ENCODE measurements at regions not wholly inside any gene's neighbourhood (a gene's known extent, or its start where the extent isn't known, plus 50 kb on each side); places are given as distances from the start of the nearest gene placed in this dataset.

GRCh38 chr6:40962241-40962640 is 76.8 kb downstream of the UNC5CL start:
- H3K36me3 Mint-ChIP-seq, result no peaks in the 10 kb centered on the region
- Histone ChIP-seq H3K27me3 (replicated peaks in 1 of 2; ENCODE audit: control insufficient read depth in 2 of 2, extremely low read depth in 1 of 2, insufficient read depth in 2 of 2, low read length in 1 of 2) (no peaks in the 10 kb centered on the region), H3K4me1 (ENCODE audit: control insufficient read depth in 1 of 2, extremely low read depth in 1 of 2, insufficient read depth in 2 of 2, low read length in 2 of 2) (no peaks in the 10 kb centered on the region), H3K4me3 (ENCODE audit: control insufficient read depth in 1 of 2, extremely low read depth in 1 of 2, low read length in 1 of 2) (no peak overlapping the region), H3K27ac (ENCODE audit: low read length) (no peak overlapping the region), H3K9me3 (no peaks in the 10 kb centered on the region), H3K36me3 (ENCODE audit: control insufficient read depth in 2 of 2, extremely low read depth in 1 of 2, insufficient read depth in 1 of 2, low read length in 1 of 2) (no peaks in the 10 kb centered on the region)
- WGBS (ENCODE audit: insufficient coverage), result 0% methylated on average over 1 of the region's 2 CpGs
- no peak overlapping the region for H3K27ac Mint-ChIP-seq
- CTCF ChIA-PET, result no interaction called here
- no peak for DNase-seq
- no peaks in the 10 kb centered on the region for H3K27me3 Mint-ChIP-seq
- peaks cover 0 to 5% (median 4%) of the 10 kb centered on the region in 3 donors for H3K4me1 Mint-ChIP-seq
- no peak for ATAC-seq (replicated peaks in 1 of 4)
- H3K4me3 Mint-ChIP-seq, result no peak overlapping the region
- H3K9me3 Mint-ChIP-seq, result no peaks in the 10 kb centered on the region
- POLR2A ChIA-PET, result no interaction called here

GRCh38 chr6:40961831-40962230 is 77.2 kb downstream of the UNC5CL start:
- no peaks in the 10 kb centered on the region for H3K27me3 ChIP-seq (replicated peaks in 1 of 2; ENCODE audit: control insufficient read depth in 2 of 2, extremely low read depth in 1 of 2, insufficient read depth in 2 of 2, low read length in 1 of 2)
- ATAC-seq (replicated peaks in 1 of 4), result no peak
- no peak overlapping the region for H3K27ac Mint-ChIP-seq

GRCh38 chr6:40960742-40961430 is 78.1 kb downstream of the UNC5CL start:
- Histone ChIP-seq H3K36me3 (ENCODE audit: control insufficient read depth in 2 of 2, extremely low read depth in 1 of 2, insufficient read depth in 1 of 2, low read length in 1 of 2) (no peaks in the 10 kb centered on the region), H3K4me3 (ENCODE audit: control insufficient read depth in 1 of 2, extremely low read depth in 1 of 2, low read length in 1 of 2) (no peak overlapping the region), H3K9me3 (no peaks in the 10 kb centered on the region), H3K27ac (ENCODE audit: low read length) (no peak overlapping the region), H3K4me1 (ENCODE audit: control insufficient read depth in 1 of 2, extremely low read depth in 1 of 2, insufficient read depth in 2 of 2, low read length in 2 of 2) (no peaks in the 10 kb centered on the region), H3K27me3 (replicated peaks in 1 of 2; ENCODE audit: control insufficient read depth in 2 of 2, extremely low read depth in 1 of 2, insufficient read depth in 2 of 2, low read length in 1 of 2) (no peaks in the 10 kb centered on the region)
- WGBS (ENCODE audit: insufficient coverage), result 89% methylated on average over 11 of the region's 14 CpGs
- Mint-ChIP-seq H3K9me3 (no peaks in the 10 kb centered on the region), H3K27ac (no peak overlapping the region), H3K4me3 (no peak overlapping the region), H3K4me1 (peaks cover 0 to 5% (median 4%) of the 10 kb centered on the region in 3 donors), H3K36me3 (no peaks in the 10 kb centered on the region), H3K27me3 (peaks cover 2 to 4% of the 10 kb centered on the region in 2 donors)
- ATAC-seq (replicated peaks in 1 of 4) (no peak), DNase-seq (no peak)
- POLR2A ChIA-PET, result no interaction called here
- CTCF ChIA-PET, result no interaction called here

More at GRCh38 chr6:40961831-40962230, 77.2 kb downstream of the UNC5CL start:
- no CpG with 5 or more reads among the region's 4 CpGs for WGBS (ENCODE audit: insufficient coverage)
- POLR2A ChIA-PET, result interaction anchor here in 1 of 2 donors (0.6 kb wide), 1 partner anchor 20 kb away, joined by 3 read pairs; no protein-coding TSS in a partner anchor
- H3K4me3 Mint-ChIP-seq, result no peak overlapping the region
- no peaks in the 10 kb centered on the region for H3K9me3 Mint-ChIP-seq
- no peaks in the 10 kb centered on the region for H3K27me3 Mint-ChIP-seq
- Histone ChIP-seq H3K36me3 (ENCODE audit: control insufficient read depth in 2 of 2, extremely low read depth in 1 of 2, insufficient read depth in 1 of 2, low read length in 1 of 2) (no peaks in the 10 kb centered on the region), H3K4me3 (ENCODE audit: control insufficient read depth in 1 of 2, extremely low read depth in 1 of 2, low read length in 1 of 2) (no peak overlapping the region), H3K9me3 (no peaks in the 10 kb centered on the region), H3K4me1 (ENCODE audit: control insufficient read depth in 1 of 2, extremely low read depth in 1 of 2, insufficient read depth in 2 of 2, low read length in 2 of 2) (no peaks in the 10 kb centered on the region), H3K27ac (ENCODE audit: low read length) (no peak overlapping the region)
- CTCF ChIA-PET, result no interaction called here
- no peak for DNase-seq
- H3K4me1 Mint-ChIP-seq, result peaks cover 0 to 5% (median 4%) of the 10 kb centered on the region in 3 donors
- H3K36me3 Mint-ChIP-seq, result no peaks in the 10 kb centered on the region

GRCh38 chr6:40959781-40960327 is 79.2 kb downstream of the UNC5CL start:
- Histone ChIP-seq H3K4me3 (ENCODE audit: control insufficient read depth in 1 of 2, extremely low read depth in 1 of 2, low read length in 1 of 2) (no peak overlapping the region), H3K4me1 (ENCODE audit: control insufficient read depth in 1 of 2, extremely low read depth in 1 of 2, insufficient read depth in 2 of 2, low read length in 2 of 2) (no peaks in the 10 kb centered on the region), H3K27me3 (replicated peaks in 1 of 2; ENCODE audit: control insufficient read depth in 2 of 2, extremely low read depth in 1 of 2, insufficient read depth in 2 of 2, low read length in 1 of 2) (peaks cover 0 to 4% of the 10 kb centered on the region in 2 experiments), H3K27ac (ENCODE audit: low read length) (no peak overlapping the region), H3K36me3 (ENCODE audit: control insufficient read depth in 2 of 2, extremely low read depth in 1 of 2, insufficient read depth in 1 of 2, low read length in 1 of 2) (no peaks in the 10 kb centered on the region), H3K9me3 (no peaks in the 10 kb centered on the region)
- Mint-ChIP-seq H3K4me3 (no peak overlapping the region), H3K9me3 (no peaks in the 10 kb centered on the region), H3K4me1 (peaks cover 0 to 5% (median 4%) of the 10 kb centered on the region in 3 donors), H3K27me3 (peaks cover 2 to 4% of the 10 kb centered on the region in 2 donors), H3K27ac (no peak overlapping the region), H3K36me3 (no peaks in the 10 kb centered on the region)
- no peak for ATAC-seq (replicated peaks in 1 of 4)
- WGBS (ENCODE audit: insufficient coverage), result no CpG with 5 or more reads among the region's 2 CpGs
- CTCF ChIA-PET, result no interaction called here
- DNase-seq, result no peak
- POLR2A ChIA-PET, result no interaction called here

- ATAC-seq (replicated peaks in 1 of 4), result no peak
- H3K27me3 ChIP-seq (replicated peaks in 1 of 2; ENCODE audit: control insufficient read depth in 2 of 2, extremely low read depth in 1 of 2, insufficient read depth in 2 of 2, low read length in 1 of 2), result peaks cover 0 to 8% of the 10 kb centered on the region in 2 experiments
- Mint-ChIP-seq H3K9me3 (no peaks in the 10 kb centered on the region), H3K36me3 (no peaks in the 10 kb centered on the region), H3K4me3 (no peak overlapping the region), H3K4me1 (peaks cover 0 to 5% (median 4%) of the 10 kb centered on the region in 3 donors), H3K27ac (no peak overlapping the region), H3K27me3 (peaks cover 2 to 13% of the 10 kb centered on the region in 2 donors)
- POLR2A ChIA-PET, result no interaction called here
- H3K27ac ChIP-seq (ENCODE audit: low read length), result no peak overlapping the region
- DNase-seq, result no peak
- no CpG with 5 or more reads among the region's 1 CpG for WGBS (ENCODE audit: insufficient coverage)
- H3K4me3 ChIP-seq (ENCODE audit: control insufficient read depth in 1 of 2, extremely low read depth in 1 of 2, low read length in 1 of 2), result no peak overlapping the region
- CTCF ChIA-PET, result no interaction called here
- H3K9me3 ChIP-seq, result no peaks in the 10 kb centered on the region
- no peaks in the 10 kb centered on the region for H3K4me1 ChIP-seq (ENCODE audit: control insufficient read depth in 1 of 2, extremely low read depth in 1 of 2, insufficient read depth in 2 of 2, low read length in 2 of 2)
- no peaks in the 10 kb centered on the region for H3K36me3 ChIP-seq (ENCODE audit: control insufficient read depth in 2 of 2, extremely low read depth in 1 of 2, insufficient read depth in 1 of 2, low read length in 1 of 2)
Observed at GRCh38 chr6:40958738-40959137, 80.3 kb downstream of the UNC5CL start.

- Mint-ChIP-seq H3K9me3 (no peaks in the 10 kb centered on the region), H3K36me3 (no peaks in the 10 kb centered on the region), H3K4me1 (peaks cover 0 to 5% (median 4%) of the 10 kb centered on the region in 3 donors), H3K27me3 (peaks cover 5 to 16% of the 10 kb centered on the region in 2 donors), H3K4me3 (no peak overlapping the region), H3K27ac (no peak overlapping the region)
- no peak for ATAC-seq (replicated peaks in 1 of 4)
- WGBS (ENCODE audit: insufficient coverage), result 69% methylated on average over 2 of the region's 4 CpGs
- no peaks in the 10 kb centered on the region for H3K4me1 ChIP-seq (ENCODE audit: control insufficient read depth in 1 of 2, extremely low read depth in 1 of 2, insufficient read depth in 2 of 2, low read length in 2 of 2)
- DNase-seq, result no peak
- no peaks in the 10 kb centered on the region for H3K9me3 ChIP-seq
- H3K27me3 ChIP-seq (replicated peaks in 1 of 2; ENCODE audit: control insufficient read depth in 2 of 2, extremely low read depth in 1 of 2, insufficient read depth in 2 of 2, low read length in 1 of 2), result peaks cover 0 to 8% of the 10 kb centered on the region in 2 experiments
- POLR2A ChIA-PET, result no interaction called here
- no peaks in the 10 kb centered on the region for H3K36me3 ChIP-seq (ENCODE audit: control insufficient read depth in 2 of 2, extremely low read depth in 1 of 2, insufficient read depth in 1 of 2, low read length in 1 of 2)
- no peak overlapping the region for H3K27ac ChIP-seq (ENCODE audit: low read length)
- CTCF ChIA-PET, result no interaction called here
- no peak overlapping the region for H3K4me3 ChIP-seq (ENCODE audit: control insufficient read depth in 1 of 2, extremely low read depth in 1 of 2, low read length in 1 of 2)
Observed at GRCh38 chr6:40957616-40958492, 81.2 kb downstream of the UNC5CL start.
